ENCODE measurements at regions not wholly inside any gene's neighbourhood (a gene's known extent, or its start where the extent isn't known, plus 50 kb on each side); places are given as distances from the start of the nearest gene placed in this dataset.

- Histone ChIP-seq H3K4me1 (ENCODE audit: control insufficient read depth, insufficient read depth, low read length) (no peaks in the 10 kb centered on the region), H3K36me3 (ENCODE audit: control insufficient read depth, insufficient read depth, low read length) (no peaks in the 10 kb centered on the region), H3K27me3 (ENCODE audit: control insufficient read depth, insufficient read depth, low read length) (no peaks in the 10 kb centered on the region), H3K27ac (ENCODE audit: low read length) (no peak overlapping the region), H3K9me3 (ENCODE audit: control insufficient read depth, low read depth, low read length) (no peaks in the 10 kb centered on the region), H3K4me3 (ENCODE audit: low read length) (no peak overlapping the region)
- 38% methylated on average over 3 of the region's 3 CpGs for WGBS (ENCODE audit: insufficient coverage, low lambda C conversion rate)
- peak; percentile 10 to 28 for DNase-seq
Observed at GRCh38 chr3:73868688-73869315, 244.1 kb upstream of the PDZRN3 start.

GRCh38 chr3:73867524-73867923 is 242.8 kb upstream of the PDZRN3 start:
- DNase-seq, result no peak
- no peaks in the 10 kb centered on the region for H3K4me1 ChIP-seq (ENCODE audit: control insufficient read depth, insufficient read depth, low read length)
- no CpG with 5 or more reads among the region's 3 CpGs for WGBS (ENCODE audit: insufficient coverage, low lambda C conversion rate)
- no peaks in the 10 kb centered on the region for H3K9me3 ChIP-seq (ENCODE audit: control insufficient read depth, low read depth, low read length)
- H3K36me3 ChIP-seq (ENCODE audit: control insufficient read depth, insufficient read depth, low read length), result no peaks in the 10 kb centered on the region
- H3K4me3 ChIP-seq (ENCODE audit: low read length), result no peak overlapping the region
- no peaks in the 10 kb centered on the region for H3K27me3 ChIP-seq (ENCODE audit: control insufficient read depth, insufficient read depth, low read length)
- no peak overlapping the region for H3K27ac ChIP-seq (ENCODE audit: low read length)

GRCh38 chr3:73866846-73867245 is 242.1 kb upstream of the PDZRN3 start:
- no CpG with 5 or more reads among the region's 2 CpGs for whole genome bisulfite sequencing (ENCODE audit: insufficient coverage, low lambda C conversion rate)
- DNase-seq, result no peak
- Histone ChIP-seq H3K27me3 (ENCODE audit: control insufficient read depth, insufficient read depth, low read length) (no peaks in the 10 kb centered on the region), H3K4me3 (ENCODE audit: low read length) (no peak overlapping the region), H3K9me3 (ENCODE audit: control insufficient read depth, low read depth, low read length) (no peaks in the 10 kb centered on the region), H3K27ac (ENCODE audit: low read length) (no peak overlapping the region), H3K4me1 (ENCODE audit: control insufficient read depth, insufficient read depth, low read length) (no peaks in the 10 kb centered on the region), H3K36me3 (ENCODE audit: control insufficient read depth, insufficient read depth, low read length) (no peaks in the 10 kb centered on the region)

GRCh38 chr3:73863546-73864079 is 238.9 kb upstream of the PDZRN3 start:
- no peak overlapping the region for H3K4me3 ChIP-seq (ENCODE audit: low read length)
- no peaks in the 10 kb centered on the region for H3K27me3 ChIP-seq (ENCODE audit: control insufficient read depth, insufficient read depth, low read length)
- DNase-seq, result no peak
- H3K36me3 ChIP-seq (ENCODE audit: control insufficient read depth, insufficient read depth, low read length), result no peaks in the 10 kb centered on the region
- H3K4me1 ChIP-seq (ENCODE audit: control insufficient read depth, insufficient read depth, low read length), result no peaks in the 10 kb centered on the region
- no CpG with 5 or more reads among the region's 5 CpGs for WGBS (ENCODE audit: insufficient coverage, low lambda C conversion rate)
- no peak overlapping the region for H3K27ac ChIP-seq (ENCODE audit: low read length)
- H3K9me3 ChIP-seq (ENCODE audit: control insufficient read depth, low read depth, low read length), result no peaks in the 10 kb centered on the region

GRCh38 chr3:73855813-73856212 is 231.1 kb upstream of the PDZRN3 start:
- Histone ChIP-seq H3K4me3 (ENCODE audit: low read length) (no peak overlapping the region), H3K4me1 (ENCODE audit: control insufficient read depth, insufficient read depth, low read length) (no peaks in the 10 kb centered on the region), H3K9me3 (ENCODE audit: control insufficient read depth, low read depth, low read length) (no peaks in the 10 kb centered on the region), H3K27ac (ENCODE audit: low read length) (no peak overlapping the region), H3K27me3 (ENCODE audit: control insufficient read depth, insufficient read depth, low read length) (no peaks in the 10 kb centered on the region), H3K36me3 (ENCODE audit: control insufficient read depth, insufficient read depth, low read length) (no peaks in the 10 kb centered on the region)
- no CpG with 5 or more reads among the region's 1 CpG for WGBS (ENCODE audit: insufficient coverage, low lambda C conversion rate)
- no peak for DNase-seq

- peak in 1 of 2 donors; percentile 14 for DNase-seq
- H3K4me3 ChIP-seq (ENCODE audit: low read length), result no peak overlapping the region
- H3K27ac ChIP-seq (ENCODE audit: low read length), result no peak overlapping the region
- H3K27me3 ChIP-seq (ENCODE audit: control insufficient read depth, insufficient read depth, low read length), result no peaks in the 10 kb centered on the region
- H3K9me3 ChIP-seq (ENCODE audit: control insufficient read depth, low read depth, low read length), result no peaks in the 10 kb centered on the region
- no peaks in the 10 kb centered on the region for H3K4me1 ChIP-seq (ENCODE audit: control insufficient read depth, insufficient read depth, low read length)
- WGBS (ENCODE audit: insufficient coverage, low lambda C conversion rate), result no CpG with 5 or more reads among the region's 4 CpGs
- no peaks in the 10 kb centered on the region for H3K36me3 ChIP-seq (ENCODE audit: control insufficient read depth, insufficient read depth, low read length)
Observed at GRCh38 chr3:73848173-73848906, 223.6 kb upstream of the PDZRN3 start.

GRCh38 chr3:73846951-73847350 is 222.2 kb upstream of the PDZRN3 start:
- DNase-seq, result no peak
- no peak overlapping the region for H3K27ac ChIP-seq (ENCODE audit: low read length)
- WGBS (ENCODE audit: insufficient coverage, low lambda C conversion rate), result 100% methylated on average over 1 of the region's 3 CpGs
- H3K36me3 ChIP-seq (ENCODE audit: control insufficient read depth, insufficient read depth, low read length), result no peaks in the 10 kb centered on the region
- no peak overlapping the region for H3K4me3 ChIP-seq (ENCODE audit: low read length)
- no peaks in the 10 kb centered on the region for H3K27me3 ChIP-seq (ENCODE audit: control insufficient read depth, insufficient read depth, low read length)
- no peaks in the 10 kb centered on the region for H3K4me1 ChIP-seq (ENCODE audit: control insufficient read depth, insufficient read depth, low read length)
- H3K9me3 ChIP-seq (ENCODE audit: control insufficient read depth, low read depth, low read length), result no peaks in the 10 kb centered on the region

GRCh38 chr3:73839032-73839431 is 214.3 kb upstream of the PDZRN3 start:
- Histone ChIP-seq H3K36me3 (ENCODE audit: control insufficient read depth, insufficient read depth, low read length) (no peaks in the 10 kb centered on the region), H3K27ac (ENCODE audit: low read length) (no peak overlapping the region), H3K4me1 (ENCODE audit: control insufficient read depth, insufficient read depth, low read length) (no peaks in the 10 kb centered on the region), H3K4me3 (ENCODE audit: low read length) (no peak overlapping the region), H3K9me3 (ENCODE audit: control insufficient read depth, low read depth, low read length) (peaks cover 16% of the 10 kb centered on the region), H3K27me3 (ENCODE audit: control insufficient read depth, insufficient read depth, low read length) (no peaks in the 10 kb centered on the region)
- no peak for DNase-seq
- 100% methylated on average over 1 of the region's 3 CpGs for WGBS (ENCODE audit: insufficient coverage, low lambda C conversion rate)

- H3K9me3 ChIP-seq (ENCODE audit: control insufficient read depth, low read depth, low read length), result peaks cover 16% of the 10 kb centered on the region
- H3K36me3 ChIP-seq (ENCODE audit: control insufficient read depth, insufficient read depth, low read length), result no peaks in the 10 kb centered on the region
- no peak for DNase-seq
- no peak overlapping the region for H3K27ac ChIP-seq (ENCODE audit: low read length)
- H3K4me1 ChIP-seq (ENCODE audit: control insufficient read depth, insufficient read depth, low read length), result no peaks in the 10 kb centered on the region
- H3K4me3 ChIP-seq (ENCODE audit: low read length), result no peak overlapping the region
- H3K27me3 ChIP-seq (ENCODE audit: control insufficient read depth, insufficient read depth, low read length), result no peaks in the 10 kb centered on the region
Observed at GRCh38 chr3:73835945-73836344, 211.2 kb upstream of the PDZRN3 start.

GRCh38 chr3:73832426-73832825 is 207.7 kb upstream of the PDZRN3 start:
- no peaks in the 10 kb centered on the region for H3K27me3 ChIP-seq (ENCODE audit: control insufficient read depth, insufficient read depth, low read length)
- no peak for DNase-seq
- H3K27ac ChIP-seq (ENCODE audit: low read length), result no peak overlapping the region
- 80% methylated on average over 1 of the region's 3 CpGs for WGBS (ENCODE audit: insufficient coverage, low lambda C conversion rate)
- H3K4me3 ChIP-seq (ENCODE audit: low read length), result no peak overlapping the region
- peaks cover 12% of the 10 kb centered on the region for H3K9me3 ChIP-seq (ENCODE audit: control insufficient read depth, low read depth, low read length)
- peaks cover 9% of the 10 kb centered on the region for H3K4me1 ChIP-seq (ENCODE audit: control insufficient read depth, insufficient read depth, low read length)
- H3K36me3 ChIP-seq (ENCODE audit: control insufficient read depth, insufficient read depth, low read length), result no peaks in the 10 kb centered on the region

GRCh38 chr3:73828348-73828747 is 203.6 kb upstream of the PDZRN3 start:
- Histone ChIP-seq H3K36me3 (ENCODE audit: control insufficient read depth, insufficient read depth, low read length) (no peaks in the 10 kb centered on the region), H3K27me3 (ENCODE audit: control insufficient read depth, insufficient read depth, low read length) (no peaks in the 10 kb centered on the region), H3K27ac (ENCODE audit: low read length) (peak overlapping the region; percentile 90), H3K4me1 (ENCODE audit: control insufficient read depth, insufficient read depth, low read length) (peaks cover 21% of the 10 kb centered on the region), H3K4me3 (ENCODE audit: low read length) (no peak overlapping the region), H3K9me3 (ENCODE audit: control insufficient read depth, low read depth, low read length) (no peaks in the 10 kb centered on the region)
- DNase-seq, result no peak
- whole genome bisulfite sequencing (ENCODE audit: insufficient coverage, low lambda C conversion rate), result no CpG with 5 or more reads among the region's 3 CpGs
